ENCODE measurements at regions not wholly inside any gene's neighbourhood (a gene's known extent, or its start where the extent isn't known, plus 50 kb on each side); places are given as distances from the start of the nearest gene placed in this dataset.

DNA sequence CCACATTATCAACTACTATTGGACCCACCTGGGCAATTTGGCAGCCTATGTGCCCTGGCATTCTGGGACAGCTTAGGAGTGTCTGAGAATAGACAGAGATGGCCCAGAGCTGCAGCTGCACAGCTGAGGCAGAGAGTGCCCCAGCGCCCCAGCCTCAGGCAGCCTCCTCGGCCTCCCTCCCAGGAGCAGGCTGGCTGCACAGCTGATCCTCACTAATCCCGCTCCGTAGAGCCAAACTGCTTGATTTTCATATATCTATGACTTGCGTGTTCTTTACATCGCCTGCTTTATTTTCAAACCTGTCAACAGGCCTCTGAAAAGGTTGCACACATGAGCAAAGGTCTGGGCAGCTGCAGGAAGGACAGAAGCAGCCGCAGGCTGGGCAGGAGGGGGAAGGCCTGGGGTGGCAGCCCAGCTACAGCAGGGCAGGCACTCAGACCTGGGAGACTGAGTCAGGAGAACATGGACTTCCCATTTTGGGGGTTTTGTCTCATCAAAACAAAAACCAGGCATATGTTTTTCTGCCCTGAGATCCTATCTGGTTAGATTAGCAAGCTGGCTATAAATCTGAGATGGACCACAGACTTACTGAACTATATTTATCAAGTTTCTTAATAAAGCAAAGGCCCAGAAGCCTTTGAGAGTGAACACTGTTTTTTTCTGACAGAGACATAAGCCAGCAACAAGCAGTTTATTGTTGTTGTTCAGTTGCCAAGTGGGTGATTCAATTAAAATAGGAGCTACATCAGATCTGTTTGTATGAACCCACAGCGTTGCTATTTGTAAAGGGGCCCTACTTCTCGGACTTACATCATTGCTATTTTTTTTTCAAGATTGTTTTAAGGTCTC, 301.8 kb upstream of the DUSP10 start:
- no peak overlapping the region for H3K4me3 ChIP-seq (ENCODE audit: low read length)
- TF ChIP-seq, protein P1, sequence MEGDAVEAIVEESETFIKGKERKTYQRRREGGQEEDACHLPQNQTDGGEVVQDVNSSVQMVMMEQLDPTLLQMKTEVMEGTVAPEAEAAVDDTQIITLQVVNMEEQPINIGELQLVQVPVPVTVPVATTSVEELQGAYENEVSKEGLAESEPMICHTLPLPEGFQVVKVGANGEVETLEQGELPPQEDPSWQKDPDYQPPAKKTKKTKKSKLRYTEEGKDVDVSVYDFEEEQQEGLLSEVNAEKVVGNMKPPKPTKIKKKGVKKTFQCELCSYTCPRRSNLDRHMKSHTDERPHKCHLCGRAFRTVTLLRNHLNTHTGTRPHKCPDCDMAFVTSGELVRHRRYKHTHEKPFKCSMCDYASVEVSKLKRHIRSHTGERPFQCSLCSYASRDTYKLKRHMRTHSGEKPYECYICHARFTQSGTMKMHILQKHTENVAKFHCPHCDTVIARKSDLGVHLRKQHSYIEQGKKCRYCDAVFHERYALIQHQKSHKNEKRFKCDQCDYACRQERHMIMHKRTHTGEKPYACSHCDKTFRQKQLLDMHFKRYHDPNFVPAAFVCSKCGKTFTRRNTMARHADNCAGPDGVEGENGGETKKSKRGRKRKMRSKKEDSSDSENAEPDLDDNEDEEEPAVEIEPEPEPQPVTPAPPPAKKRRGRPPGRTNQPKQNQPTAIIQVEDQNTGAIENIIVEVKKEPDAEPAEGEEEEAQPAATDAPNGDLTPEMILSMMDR (conservative IDR thresholded peaks at IDR 0.05): no peak
- Mint-ChIP-seq H3K27ac (no peak overlapping the region), H3K27me3 (ENCODE audit: insufficient read depth) (peaks cover 2% of the 10 kb centered on the region), H3K36me3 (ENCODE audit: low read depth) (no peaks in the 10 kb centered on the region), H3K9me3 (no peaks in the 10 kb centered on the region), H3K4me1 (peaks cover under 1% of the 10 kb centered on the region), H3K4me3 (no peak overlapping the region)
- no peak overlapping the region for H3K9ac ChIP-seq (ENCODE audit: extremely low read depth, low read length, poor library complexity, severe bottlenecking)
- peak overlapping the region; percentile 2 for H3K27ac ChIP-seq (ENCODE audit: low read depth, low read length)
- DNase-seq: no peak
- H3K36me3 ChIP-seq (ENCODE audit: control insufficient read depth, insufficient read depth, low read length): no peaks in the 10 kb centered on the region
- H3K9me3 ChIP-seq (ENCODE audit: control insufficient read depth, low read length): no peaks in the 10 kb centered on the region
- H3K4me1 ChIP-seq (ENCODE audit: control insufficient read depth, insufficient read depth, low read length): no peaks in the 10 kb centered on the region
- WGBS, 2 experiments (ENCODE audit: insufficient coverage in 1 of 2, insufficient read length in 1 of 2): 90 to 92% methylated on average over 9 of the region's 9 CpGs
- H3K27me3 ChIP-seq (ENCODE audit: control insufficient read depth, insufficient read depth, low read length, poor library complexity, severe bottlenecking): no peaks in the 10 kb centered on the region

DNA sequence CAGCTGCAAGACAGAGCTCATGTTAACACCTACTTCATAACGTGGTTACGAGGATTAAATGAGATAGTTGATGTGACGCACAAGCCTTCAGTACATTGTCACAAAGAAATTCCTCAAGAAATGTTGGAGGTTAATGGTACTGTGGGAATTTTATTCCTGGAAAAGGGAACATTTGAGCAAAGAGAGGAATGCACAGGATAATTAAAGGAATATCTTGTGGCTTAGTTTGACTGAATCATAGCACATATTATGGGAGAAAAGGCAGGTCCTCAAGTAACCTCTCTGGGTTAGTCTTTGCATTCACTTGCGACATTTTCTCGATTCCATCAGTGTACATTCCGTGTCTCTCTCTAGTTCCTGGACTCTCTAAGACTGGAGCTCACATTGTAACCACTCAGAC, 300.2 kb upstream of the DUSP10 start:
- TF ChIP-seq, protein P1 (conservative IDR thresholded peaks at IDR 0.05): no peak
- no peak overlapping the region for H3K4me3 ChIP-seq (ENCODE audit: low read length)
- no peaks in the 10 kb centered on the region for H3K4me1 ChIP-seq (ENCODE audit: control insufficient read depth, insufficient read depth, low read length)
- no peaks in the 10 kb centered on the region for H3K4me1 Mint-ChIP-seq
- no peaks in the 10 kb centered on the region for H3K9me3 ChIP-seq (ENCODE audit: control insufficient read depth, low read length)
- H3K27me3 Mint-ChIP-seq (ENCODE audit: insufficient read depth): peaks cover 2% of the 10 kb centered on the region
- no peak overlapping the region for H3K27ac ChIP-seq (ENCODE audit: low read depth, low read length)
- H3K36me3 Mint-ChIP-seq (ENCODE audit: low read depth): no peaks in the 10 kb centered on the region
- H3K36me3 ChIP-seq (ENCODE audit: control insufficient read depth, insufficient read depth, low read length): no peaks in the 10 kb centered on the region
- no peak overlapping the region for H3K4me3 Mint-ChIP-seq
- no peak for DNase-seq
- 93 to 95% methylated on average over 6 of the region's 6 CpGs for WGBS, 2 experiments (ENCODE audit: insufficient coverage in 1 of 2, insufficient read length in 1 of 2)
- no peaks in the 10 kb centered on the region for H3K9me3 Mint-ChIP-seq
- no peak overlapping the region for H3K27ac Mint-ChIP-seq
- H3K27me3 ChIP-seq (ENCODE audit: control insufficient read depth, insufficient read depth, low read length, poor library complexity, severe bottlenecking): no peaks in the 10 kb centered on the region
- no peak overlapping the region for H3K9ac ChIP-seq (ENCODE audit: extremely low read depth, low read length, poor library complexity, severe bottlenecking)

DNA sequence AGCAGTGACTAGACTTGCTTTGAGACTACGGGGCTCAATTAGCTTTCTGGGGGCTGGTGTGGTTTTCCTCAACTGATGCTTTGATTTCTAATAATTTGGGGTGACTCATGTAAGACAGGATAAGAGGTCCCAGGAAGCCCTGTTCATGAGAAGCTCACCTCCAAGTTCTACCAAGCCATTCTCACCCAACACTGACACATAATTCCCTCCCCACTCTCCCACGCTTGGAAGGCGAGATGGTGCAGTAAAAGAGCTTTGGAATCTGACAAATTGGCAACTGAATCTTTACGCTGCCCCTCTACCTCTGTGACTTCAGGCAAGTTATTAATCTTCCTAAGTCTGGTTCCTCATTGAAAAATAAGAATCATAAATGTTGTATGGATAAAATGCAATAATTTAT, 299.1 kb upstream of the DUSP10 start:
- peaks cover 2% of the 10 kb centered on the region for H3K27me3 Mint-ChIP-seq (ENCODE audit: insufficient read depth)

More for the DNA sequence above, 299.1 kb upstream of the DUSP10 start:
- no peak for DNase-seq
- H3K4me3 Mint-ChIP-seq: no peak overlapping the region
- H3K9me3 Mint-ChIP-seq: no peaks in the 10 kb centered on the region
- no peaks in the 10 kb centered on the region for H3K36me3 Mint-ChIP-seq (ENCODE audit: low read depth)
- Histone ChIP-seq H3K4me1 (ENCODE audit: control insufficient read depth, insufficient read depth, low read length) (no peaks in the 10 kb centered on the region), H3K27me3 (ENCODE audit: control insufficient read depth, insufficient read depth, low read length, poor library complexity, severe bottlenecking) (no peaks in the 10 kb centered on the region), H3K36me3 (ENCODE audit: control insufficient read depth, insufficient read depth, low read length) (no peaks in the 10 kb centered on the region), H3K9ac (ENCODE audit: extremely low read depth, low read length, poor library complexity, severe bottlenecking) (no peak overlapping the region), H3K27ac (ENCODE audit: low read depth, low read length) (no peak overlapping the region), H3K4me3 (ENCODE audit: low read length) (no peak overlapping the region), H3K9me3 (ENCODE audit: control insufficient read depth, low read length) (peaks cover under 1% of the 10 kb centered on the region)
- 96 to 97% methylated on average over 3 to 4 of the region's 4 CpGs for WGBS, 2 experiments (ENCODE audit: insufficient coverage in 1 of 2, insufficient read length in 1 of 2)
- TF ChIP-seq, protein P1 (conservative IDR thresholded peaks at IDR 0.05): no peak
- no peak overlapping the region for H3K27ac Mint-ChIP-seq
- no peaks in the 10 kb centered on the region for H3K4me1 Mint-ChIP-seq
